ENCODE measurements at regions not wholly inside any gene's neighbourhood (a gene's known extent, or its start where the extent isn't known, plus 50 kb on each side); places are given as distances from the start of the nearest gene placed in this dataset.

DNA sequence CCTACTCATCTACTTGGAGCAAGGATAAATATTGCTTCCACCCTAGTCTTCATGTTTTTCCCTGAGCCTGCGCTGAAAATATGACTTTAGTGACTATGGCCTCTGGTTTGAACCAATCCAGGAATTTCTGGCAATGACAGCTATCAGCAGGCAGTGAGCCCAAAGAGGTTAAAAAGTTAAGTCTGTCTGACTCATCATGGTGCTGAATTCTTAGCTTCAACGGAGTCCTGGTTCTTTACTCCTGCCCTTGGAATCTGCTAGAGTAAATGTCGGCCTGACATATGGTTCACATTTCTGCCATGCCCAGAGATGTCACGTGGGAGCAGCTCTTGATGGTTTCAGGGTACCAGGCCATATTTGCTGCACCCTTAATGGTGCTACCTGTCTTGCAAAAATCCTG lies 351.6 kb upstream of the PLXNA2 start:
- intact Hi-C loops (cut with DNase I, micrococcal nuclease), result no loop called here
- ChIA-PET POLR2A (no interaction called here), CTCF (no interaction called here)
- TF ChIP-seq, protein P1, sequence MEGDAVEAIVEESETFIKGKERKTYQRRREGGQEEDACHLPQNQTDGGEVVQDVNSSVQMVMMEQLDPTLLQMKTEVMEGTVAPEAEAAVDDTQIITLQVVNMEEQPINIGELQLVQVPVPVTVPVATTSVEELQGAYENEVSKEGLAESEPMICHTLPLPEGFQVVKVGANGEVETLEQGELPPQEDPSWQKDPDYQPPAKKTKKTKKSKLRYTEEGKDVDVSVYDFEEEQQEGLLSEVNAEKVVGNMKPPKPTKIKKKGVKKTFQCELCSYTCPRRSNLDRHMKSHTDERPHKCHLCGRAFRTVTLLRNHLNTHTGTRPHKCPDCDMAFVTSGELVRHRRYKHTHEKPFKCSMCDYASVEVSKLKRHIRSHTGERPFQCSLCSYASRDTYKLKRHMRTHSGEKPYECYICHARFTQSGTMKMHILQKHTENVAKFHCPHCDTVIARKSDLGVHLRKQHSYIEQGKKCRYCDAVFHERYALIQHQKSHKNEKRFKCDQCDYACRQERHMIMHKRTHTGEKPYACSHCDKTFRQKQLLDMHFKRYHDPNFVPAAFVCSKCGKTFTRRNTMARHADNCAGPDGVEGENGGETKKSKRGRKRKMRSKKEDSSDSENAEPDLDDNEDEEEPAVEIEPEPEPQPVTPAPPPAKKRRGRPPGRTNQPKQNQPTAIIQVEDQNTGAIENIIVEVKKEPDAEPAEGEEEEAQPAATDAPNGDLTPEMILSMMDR (IDR thresholded peaks at IDR 0.05), result no peak
- H3K27me3 Mint-ChIP-seq, result no peaks in the 10 kb centered on the region
- no peaks in the 10 kb centered on the region for H3K36me3 ChIP-seq (ENCODE audit: insufficient read depth, low read length)
- H3K4me3 Mint-ChIP-seq, result no peak overlapping the region
- H3K27ac Mint-ChIP-seq, result no peak overlapping the region
- peaks cover 0 to 2% of the 10 kb centered on the region in 2 experiments for H3K27me3 ChIP-seq (ENCODE audit: control insufficient read depth in 1 of 2, insufficient read depth in 2 of 2, low read length in 2 of 2)
- H3K27ac ChIP-seq (ENCODE audit: low read depth in 1 of 2, low read length in 2 of 2), result no peak overlapping the region
- no peaks in the 10 kb centered on the region for H3K4me1 ChIP-seq (ENCODE audit: insufficient read depth, low read length)
- no peaks in the 10 kb centered on the region for H3K4me1 Mint-ChIP-seq (ENCODE audit: low read depth)
- no peaks in the 10 kb centered on the region for H3K9me3 Mint-ChIP-seq
- no peak overlapping the region for H3K4me3 ChIP-seq (ENCODE audit: low read length)
- H3K36me3 Mint-ChIP-seq (ENCODE audit: low read depth), result no peaks in the 10 kb centered on the region
- DNase-seq, result no peak
- no peaks in the 10 kb centered on the region for H3K9me3 ChIP-seq (ENCODE audit: control insufficient read depth in 1 of 2, insufficient read depth in 1 of 2, low read length in 2 of 2)
- no peak for ATAC-seq (ENCODE audit: poor library complexity)

DNA sequence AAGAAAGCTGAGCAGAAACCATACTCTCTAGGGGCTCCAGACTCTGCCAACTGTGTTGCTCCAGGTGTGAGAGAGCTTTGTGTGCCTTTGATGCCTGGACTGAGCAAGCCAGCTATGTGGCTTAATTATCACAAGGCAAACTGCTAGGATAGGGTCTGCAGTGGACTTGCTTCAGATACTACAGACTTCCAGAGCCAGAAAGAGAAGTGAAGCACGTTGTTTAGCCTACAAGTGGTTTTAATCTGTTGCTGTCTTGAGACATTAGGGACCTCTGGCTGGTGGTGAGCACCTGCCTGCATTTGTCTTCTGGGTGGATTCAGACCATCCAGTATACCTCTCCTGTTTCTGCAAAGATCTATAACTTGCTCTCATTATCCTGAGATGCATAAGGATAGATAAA lies 353.4 kb upstream of the PLXNA2 start:
- no peaks in the 10 kb centered on the region for H3K4me1 Mint-ChIP-seq (ENCODE audit: low read depth)
- H3K36me3 Mint-ChIP-seq (ENCODE audit: low read depth), result no peaks in the 10 kb centered on the region
- no peaks in the 10 kb centered on the region for H3K27me3 Mint-ChIP-seq
- no peak overlapping the region for H3K27ac Mint-ChIP-seq
- ATAC-seq (ENCODE audit: poor library complexity) (no peak), DNase-seq (no peak)
- ChIA-PET POLR2A (no interaction called here), CTCF (no interaction called here)
- H3K9me3 Mint-ChIP-seq, result no peaks in the 10 kb centered on the region
- Histone ChIP-seq H3K4me1 (ENCODE audit: insufficient read depth, low read length) (no peaks in the 10 kb centered on the region), H3K27me3 (ENCODE audit: control insufficient read depth in 1 of 2, insufficient read depth in 2 of 2, low read length in 2 of 2) (peaks cover 0 to 2% of the 10 kb centered on the region in 2 experiments), H3K4me3 (ENCODE audit: low read length) (no peak overlapping the region), H3K9me3 (ENCODE audit: control insufficient read depth in 1 of 2, insufficient read depth in 1 of 2, low read length in 2 of 2) (no peaks in the 10 kb centered on the region), H3K36me3 (ENCODE audit: insufficient read depth, low read length) (no peaks in the 10 kb centered on the region), H3K27ac (ENCODE audit: low read depth in 1 of 2, low read length in 2 of 2) (no peak overlapping the region)
- TF ChIP-seq, protein P1 (IDR thresholded peaks at IDR 0.05), result no peak
- intact Hi-C loops (cut with DNase I, micrococcal nuclease), result no loop called here
- no peak overlapping the region for H3K4me3 Mint-ChIP-seq

DNA sequence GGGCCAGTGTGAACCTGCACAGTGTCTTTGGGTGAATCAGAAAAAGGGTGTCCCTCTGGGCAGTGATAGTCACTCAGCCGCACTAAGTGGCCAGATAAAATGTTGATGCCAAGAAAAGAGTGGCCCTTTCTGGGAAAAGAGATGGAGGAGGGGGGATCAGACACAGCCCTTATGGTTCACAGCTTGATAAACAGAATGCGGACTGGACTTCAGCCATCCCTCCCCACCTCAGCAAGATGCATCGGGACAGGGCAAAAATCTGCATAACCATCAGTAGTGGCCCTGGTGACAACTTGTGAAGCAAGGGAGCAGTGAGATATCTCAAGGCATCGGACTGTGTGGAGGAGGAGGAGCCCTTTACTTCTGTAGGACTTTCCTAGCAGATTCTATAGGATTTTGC lies 353.8 kb upstream of the PLXNA2 start:
- POLR2A ChIA-PET, result no interaction called here

More for the DNA sequence above, 353.8 kb upstream of the PLXNA2 start:
- Mint-ChIP-seq H3K4me1 (ENCODE audit: low read depth) (no peaks in the 10 kb centered on the region), H3K27me3 (no peaks in the 10 kb centered on the region), H3K36me3 (ENCODE audit: low read depth) (no peaks in the 10 kb centered on the region), H3K4me3 (no peak overlapping the region), H3K9me3 (no peaks in the 10 kb centered on the region), H3K27ac (no peak overlapping the region)
- no peaks in the 10 kb centered on the region for H3K36me3 ChIP-seq (ENCODE audit: insufficient read depth, low read length)
- peaks cover 0 to 2% of the 10 kb centered on the region in 2 experiments for H3K27me3 ChIP-seq (ENCODE audit: control insufficient read depth in 1 of 2, insufficient read depth in 2 of 2, low read length in 2 of 2)
- H3K9me3 ChIP-seq (ENCODE audit: control insufficient read depth in 1 of 2, insufficient read depth in 1 of 2, low read length in 2 of 2), result no peaks in the 10 kb centered on the region
- TF ChIP-seq, protein P1 (IDR thresholded peaks at IDR 0.05), result no peak
- CTCF ChIA-PET, result no interaction called here
- H3K27ac ChIP-seq (ENCODE audit: low read depth in 1 of 2, low read length in 2 of 2), result no peak overlapping the region
- intact Hi-C loops (cut with DNase I, micrococcal nuclease), result no loop called here
- no peaks in the 10 kb centered on the region for H3K4me1 ChIP-seq (ENCODE audit: insufficient read depth, low read length)
- H3K4me3 ChIP-seq (ENCODE audit: low read length), result no peak overlapping the region
- ATAC-seq (ENCODE audit: poor library complexity) (no peak), DNase-seq (no peak)
